BE2C (cell line): ENCODE measurements at regions not wholly inside any gene's neighbourhood (a gene's known extent, or its start where the extent isn't known, plus 50 kb on each side); places are given as distances from the start of the nearest gene placed in this dataset.

Source experiments
- DNase-seq: peaks from one replicate; pipeline ENCODE4 v3.0.0-alpha.2; 2020
- H3K27me3 ChIP-seq: fragments of 250-450 bp; sonication (Bioruptor Pico); 2 replicates; pipeline ENCODE4 v1.5.1; 2020; ENCODE audit warnings: mild to moderate bottlenecking
- H3K36me3 ChIP-seq: fragments of 250-450 bp; sonication (Bioruptor Pico); 2 replicates; pipeline ENCODE4 v1.5.1; 2020; ENCODE audit warnings: mild to moderate bottlenecking
- H3K4me1 ChIP-seq: fragments of 250-450 bp; sonication (Bioruptor Pico); 2 replicates; pipeline ENCODE4 v1.5.1; 2020
- H3K4me3 ChIP-seq: 2 replicates; pipeline ENCODE4 v1.5.1; 2011; ENCODE audit warnings: low read depth, low read length
- H3K9me3 ChIP-seq: fragments of 250-450 bp; sonication (Bioruptor Pico); 2 replicates; pipeline ENCODE4 v1.5.1; 2020
- TF ChIP-seq, protein P1 (sequence below): IDR thresholded peaks from 2 replicates; pipeline ENCODE4 v1.5.1; 2012; ENCODE audit warnings: mild to moderate bottlenecking, low read depth, low read length

- Histone ChIP-seq H3K27me3 (no peaks in the 10 kb centered on the region), H3K4me3 (no peak overlapping the region), H3K4me1 (no peaks in the 10 kb centered on the region), H3K36me3 (no peaks in the 10 kb centered on the region), H3K9me3 (no peaks in the 10 kb centered on the region)
- TF ChIP-seq, protein P1, sequence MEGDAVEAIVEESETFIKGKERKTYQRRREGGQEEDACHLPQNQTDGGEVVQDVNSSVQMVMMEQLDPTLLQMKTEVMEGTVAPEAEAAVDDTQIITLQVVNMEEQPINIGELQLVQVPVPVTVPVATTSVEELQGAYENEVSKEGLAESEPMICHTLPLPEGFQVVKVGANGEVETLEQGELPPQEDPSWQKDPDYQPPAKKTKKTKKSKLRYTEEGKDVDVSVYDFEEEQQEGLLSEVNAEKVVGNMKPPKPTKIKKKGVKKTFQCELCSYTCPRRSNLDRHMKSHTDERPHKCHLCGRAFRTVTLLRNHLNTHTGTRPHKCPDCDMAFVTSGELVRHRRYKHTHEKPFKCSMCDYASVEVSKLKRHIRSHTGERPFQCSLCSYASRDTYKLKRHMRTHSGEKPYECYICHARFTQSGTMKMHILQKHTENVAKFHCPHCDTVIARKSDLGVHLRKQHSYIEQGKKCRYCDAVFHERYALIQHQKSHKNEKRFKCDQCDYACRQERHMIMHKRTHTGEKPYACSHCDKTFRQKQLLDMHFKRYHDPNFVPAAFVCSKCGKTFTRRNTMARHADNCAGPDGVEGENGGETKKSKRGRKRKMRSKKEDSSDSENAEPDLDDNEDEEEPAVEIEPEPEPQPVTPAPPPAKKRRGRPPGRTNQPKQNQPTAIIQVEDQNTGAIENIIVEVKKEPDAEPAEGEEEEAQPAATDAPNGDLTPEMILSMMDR, result peak; percentile 13; the same call in 1 of the 2 replicates
- DNase-seq, result no peak
These were observed 123.0 kb upstream of the CTBP2 start for GRCh38 chr10:125283191-125283835.

GRCh38 chr10:125281091-125281490, 120.7 kb upstream of the CTBP2 start:
- no peak for DNase-seq
- TF ChIP-seq, protein P1, result no peak
- Histone ChIP-seq H3K36me3 (no peaks in the 10 kb centered on the region), H3K9me3 (no peaks in the 10 kb centered on the region), H3K4me1 (no peaks in the 10 kb centered on the region), H3K27me3 (no peaks in the 10 kb centered on the region), H3K4me3 (no peak overlapping the region)

DNA sequence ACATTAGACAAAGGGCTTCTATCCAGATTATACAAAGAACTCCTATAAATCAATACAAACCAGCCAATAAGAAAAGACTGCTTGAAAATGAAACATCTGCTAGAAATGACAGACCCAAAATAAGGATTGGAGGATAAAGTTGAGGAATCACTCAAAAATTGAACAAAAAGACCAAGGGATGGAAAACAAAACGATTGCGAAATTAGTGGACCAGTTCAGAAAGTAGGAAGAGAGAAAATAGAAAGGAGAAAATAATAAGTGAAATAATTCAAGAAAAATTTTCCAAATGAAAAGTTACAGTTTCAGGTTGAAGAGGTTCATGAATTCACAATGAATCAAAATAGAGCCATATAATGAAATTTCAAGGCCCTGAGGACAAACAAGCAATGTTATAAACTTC, 115.8 kb upstream of the CTBP2 start:
- Histone ChIP-seq H3K27me3 (no peaks in the 10 kb centered on the region), H3K4me1 (no peaks in the 10 kb centered on the region), H3K4me3 (no peak overlapping the region), H3K9me3 (no peaks in the 10 kb centered on the region), H3K36me3 (no peaks in the 10 kb centered on the region)
- TF ChIP-seq, protein P1, result no peak
- no peak for DNase-seq

GRCh38 chr10:125274961-125275360, 114.6 kb upstream of the CTBP2 start:
- Histone ChIP-seq H3K4me1 (no peaks in the 10 kb centered on the region), H3K9me3 (no peaks in the 10 kb centered on the region), H3K27me3 (no peaks in the 10 kb centered on the region), H3K36me3 (no peaks in the 10 kb centered on the region), H3K4me3 (no peak overlapping the region)
- TF ChIP-seq, protein P1, result no peak
- DNase-seq, result no peak

GRCh38 chr10:125273023-125273422, 112.7 kb upstream of the CTBP2 start:
- TF ChIP-seq, protein P1, result no peak
- Histone ChIP-seq H3K36me3 (no peaks in the 10 kb centered on the region), H3K9me3 (no peaks in the 10 kb centered on the region), H3K4me3 (no peak overlapping the region), H3K4me1 (no peaks in the 10 kb centered on the region), H3K27me3 (no peaks in the 10 kb centered on the region)
- no peak for DNase-seq

DNA sequence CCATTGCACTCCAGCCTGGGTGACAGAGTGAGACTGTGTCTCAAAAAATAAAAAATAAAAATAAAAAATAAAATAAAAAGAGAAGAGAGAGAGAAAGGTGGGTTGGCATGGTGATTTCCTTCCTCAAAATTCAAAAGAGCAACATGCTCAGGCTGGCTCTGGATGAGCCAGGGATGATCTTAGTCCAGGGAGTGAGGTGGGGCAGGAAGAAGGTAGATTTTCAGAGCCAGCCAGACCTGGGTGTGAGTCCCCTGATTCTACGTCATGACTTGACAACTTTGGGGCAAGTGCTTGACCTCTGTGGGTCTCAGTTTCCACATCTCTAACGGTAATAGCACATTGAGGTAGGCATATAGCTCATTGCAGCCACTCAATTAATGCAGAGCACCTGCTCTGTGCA, 109.4 kb upstream of the CTBP2 start:
- no peaks in the 10 kb centered on the region for H3K9me3 ChIP-seq
- no peaks in the 10 kb centered on the region for H3K27me3 ChIP-seq
- no peak overlapping the region for H3K4me3 ChIP-seq
- DNase-seq, result no peak
- TF ChIP-seq, protein P1, result no peak
- H3K36me3 ChIP-seq, result no peaks in the 10 kb centered on the region
- H3K4me1 ChIP-seq, result no peaks in the 10 kb centered on the region
